Mucosa of rectum (tissue), 2 donors: ENCODE measurements at regions not wholly inside any gene's neighbourhood (a gene's known extent, or its start where the extent isn't known, plus 50 kb on each side); places are given as distances from the start of the nearest gene placed in this dataset.
"Not testable (repeated sequence)": the region's sequence is repeated elsewhere in the genome, so short reads cannot be mapped to it uniquely, and the experiment has no call there.

ENCODE experiments used
- H3K27ac ChIP-seq, 2 donors: one replicate each; pipeline ENCODE4 v1.7.0; 2013; ENCODE audit warnings: inconsistent platforms in 2 of 2, low read depth in 2 of 2, low read length in 2 of 2
- H3K27me3 ChIP-seq, 2 donors: one replicate each; pipeline ENCODE4 v1.7.0; 2013; ENCODE audit warnings: low read length in 2 of 2; ENCODE audit not compliant: control insufficient read depth in 2 of 2, insufficient read depth in 2 of 2
- H3K36me3 ChIP-seq, 2 donors: one replicate each; pipeline ENCODE4 v1.7.0; 2013; ENCODE audit warnings: low read length in 2 of 2; ENCODE audit not compliant: control insufficient read depth in 2 of 2, insufficient read depth in 2 of 2
- H3K4me1 ChIP-seq, 2 donors: one replicate each; pipeline ENCODE4 v1.7.0; 2013; ENCODE audit warnings: low read length in 2 of 2, mild to moderate bottlenecking in 1 of 2; ENCODE audit not compliant: control insufficient read depth in 2 of 2, insufficient read depth in 2 of 2
- H3K4me3 ChIP-seq, 2 donors: one replicate each; pipeline ENCODE4 v1.7.0; 2013; ENCODE audit warnings: low read length in 2 of 2
- H3K9ac ChIP-seq, 2 donors: one replicate each; pipeline ENCODE4 v1.7.0; 2013; ENCODE audit warnings: low read length in 2 of 2, low read depth in 1 of 2, mild to moderate bottlenecking in 1 of 2
- H3K9me3 ChIP-seq, 2 donors: one replicate each; pipeline ENCODE4 v1.7.0; 2013; ENCODE audit warnings: low read length in 2 of 2; ENCODE audit not compliant: control insufficient read depth in 2 of 2
- donor health status: healthy.
- donor health status: Normal muscosa, but diverticular disease.

GRCh38 chr17:51429938-51430337 is 169.6 kb downstream of the UTP18 start:
- H3K36me3 ChIP-seq, H3K9ac ChIP-seq, H3K9me3 ChIP-seq, H3K4me1 ChIP-seq, H3K4me3 ChIP-seq, H3K27ac ChIP-seq, H3K27me3 ChIP-seq: not testable (repeated sequence)

- Histone ChIP-seq H3K27ac (no peak overlapping the region), H3K4me1 (peaks cover 0 to 5% of the 10 kb centered on the region in 2 donors), H3K9ac (no peak overlapping the region), H3K36me3 (no peaks in the 10 kb centered on the region), H3K27me3 (no peaks in the 10 kb centered on the region), H3K4me3 (no peak overlapping the region), H3K9me3 (no peaks in the 10 kb centered on the region)
These were observed 170.2 kb downstream of the UTP18 start for GRCh38 chr17:51430591-51430990.

- H3K27ac ChIP-seq: no peak overlapping the region
- H3K4me3 ChIP-seq: no peak overlapping the region
- H3K9ac ChIP-seq: no peak overlapping the region
- peaks cover 0 to 5% of the 10 kb centered on the region in 2 donors for H3K4me1 ChIP-seq
- no peaks in the 10 kb centered on the region for H3K27me3 ChIP-seq
- no peaks in the 10 kb centered on the region for H3K9me3 ChIP-seq
- no peaks in the 10 kb centered on the region for H3K36me3 ChIP-seq
These were observed 174.3 kb downstream of the UTP18 start for GRCh38 chr17:51434434-51435170.

GRCh38 chr17:51435171-51435552 is 174.8 kb downstream of the UTP18 start:
- Histone ChIP-seq H3K27me3 (no peaks in the 10 kb centered on the region), H3K4me1 (peaks cover 0 to 5% of the 10 kb centered on the region in 2 donors), H3K4me3 (no peak overlapping the region), H3K9ac (no peak overlapping the region), H3K9me3 (no peaks in the 10 kb centered on the region), H3K36me3 (no peaks in the 10 kb centered on the region), H3K27ac (no peak overlapping the region)

GRCh38 chr17:51435641-51436091 is 175.3 kb downstream of the UTP18 start:
- Histone ChIP-seq H3K4me3 (no peak overlapping the region), H3K36me3 (no peaks in the 10 kb centered on the region), H3K27ac (no peak overlapping the region), H3K27me3 (no peaks in the 10 kb centered on the region), H3K9me3 (no peaks in the 10 kb centered on the region), H3K9ac (no peak overlapping the region), H3K4me1 (peaks cover 0 to 5% of the 10 kb centered on the region in 2 donors)

- H3K9me3 ChIP-seq: no peaks in the 10 kb centered on the region
- no peaks in the 10 kb centered on the region for H3K36me3 ChIP-seq
- no peak overlapping the region for H3K9ac ChIP-seq
- H3K4me1 ChIP-seq: peaks cover 0 to 5% of the 10 kb centered on the region in 2 donors
- H3K4me3 ChIP-seq: no peak overlapping the region
- no peak overlapping the region for H3K27ac ChIP-seq
- no peaks in the 10 kb centered on the region for H3K27me3 ChIP-seq
These were observed 179.3 kb downstream of the UTP18 start for GRCh38 chr17:51439395-51440229.

GRCh38 chr17:51441431-51441830 is 181.1 kb downstream of the UTP18 start:
- Histone ChIP-seq H3K27me3 (no peaks in the 10 kb centered on the region), H3K36me3 (no peaks in the 10 kb centered on the region), H3K27ac (no peak overlapping the region), H3K4me1 (no peaks in the 10 kb centered on the region), H3K9me3 (no peaks in the 10 kb centered on the region), H3K9ac (no peak overlapping the region), H3K4me3 (no peak overlapping the region)

GRCh38 chr17:51442088-51442865 is 181.9 kb downstream of the UTP18 start:
- Histone ChIP-seq H3K4me1 (no peaks in the 10 kb centered on the region), H3K36me3 (no peaks in the 10 kb centered on the region), H3K27ac (no peak overlapping the region), H3K4me3 (no peak overlapping the region), H3K27me3 (no peaks in the 10 kb centered on the region), H3K9ac (no peak overlapping the region), H3K9me3 (no peaks in the 10 kb centered on the region)

- no peaks in the 10 kb centered on the region for H3K9me3 ChIP-seq
- H3K27me3 ChIP-seq: no peaks in the 10 kb centered on the region
- H3K27ac ChIP-seq: no peak overlapping the region
- no peak overlapping the region for H3K4me3 ChIP-seq
- no peak overlapping the region for H3K9ac ChIP-seq
- no peaks in the 10 kb centered on the region for H3K36me3 ChIP-seq
- H3K4me1 ChIP-seq: no peaks in the 10 kb centered on the region
These were observed 183.3 kb downstream of the UTP18 start for GRCh38 chr17:51443646-51444045.

- Histone ChIP-seq H3K9me3 (no peaks in the 10 kb centered on the region), H3K27ac (no peak overlapping the region), H3K4me1 (no peaks in the 10 kb centered on the region), H3K27me3 (no peaks in the 10 kb centered on the region), H3K4me3 (no peak overlapping the region), H3K9ac (no peak overlapping the region), H3K36me3 (no peaks in the 10 kb centered on the region)
These were observed 185.6 kb downstream of the UTP18 start for GRCh38 chr17:51445946-51446345.
